GM20000 (cell line): ENCODE measurements at regions not wholly inside any gene's neighbourhood (a gene's known extent, or its start where the extent isn't known, plus 50 kb on each side); places are given as distances from the start of the nearest gene placed in this dataset.

Experiments used
- DNase-seq: peaks from one replicate; pipeline ENCODE4 v3.0.0; 2012; ENCODE audit warnings: low spot score
- TF ChIP-seq, protein P1 (sequence below): IDR thresholded peaks from 2 replicates; pipeline ENCODE4 v1.5.1; 2012; ENCODE audit warnings: mild to moderate bottlenecking, control low read depth; ENCODE audit errors: extremely low read depth, missing control alignments

DNA sequence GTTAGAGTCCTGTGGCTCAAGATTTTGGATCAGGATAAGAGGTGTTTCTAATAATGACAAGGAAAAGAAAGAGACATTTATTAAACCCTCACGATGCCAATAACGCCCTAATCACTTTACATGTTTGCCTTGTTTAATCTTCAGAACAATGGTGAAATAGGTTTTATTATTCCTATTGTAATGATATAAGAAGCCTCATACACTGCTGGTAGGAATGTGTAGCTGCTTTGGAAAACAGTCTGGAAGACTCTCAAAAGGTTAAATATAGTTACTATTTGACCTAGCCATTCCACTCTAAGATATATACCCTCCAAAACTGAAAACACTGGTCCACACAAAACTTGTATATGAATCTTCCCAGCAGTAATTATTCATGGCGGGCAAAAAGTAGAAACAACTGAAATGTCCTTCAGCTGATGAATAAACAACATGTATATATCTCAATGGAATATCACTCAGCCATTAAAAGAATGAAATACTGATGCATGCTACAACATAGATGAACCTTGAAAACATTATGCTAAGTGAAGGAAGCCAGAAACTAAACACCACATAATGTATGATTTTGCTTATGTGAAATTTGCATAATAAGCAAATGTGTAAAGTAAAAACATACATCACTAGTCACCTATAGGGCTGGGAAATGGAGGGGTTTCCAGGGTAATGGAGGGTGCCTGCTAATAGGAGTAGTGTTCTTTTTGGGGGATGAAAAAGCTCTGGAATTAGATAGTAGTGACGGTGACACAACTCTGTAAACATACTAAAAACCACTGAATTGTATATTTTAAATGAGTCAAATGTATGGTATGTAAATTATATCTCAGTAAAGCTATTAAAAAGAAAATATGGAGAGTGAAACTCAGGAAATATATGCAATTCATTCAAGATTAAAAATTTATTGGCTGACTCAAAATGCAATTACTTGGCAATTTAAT lies 76.9 kb upstream of the ANK3 start:
- TF ChIP-seq, protein P1, sequence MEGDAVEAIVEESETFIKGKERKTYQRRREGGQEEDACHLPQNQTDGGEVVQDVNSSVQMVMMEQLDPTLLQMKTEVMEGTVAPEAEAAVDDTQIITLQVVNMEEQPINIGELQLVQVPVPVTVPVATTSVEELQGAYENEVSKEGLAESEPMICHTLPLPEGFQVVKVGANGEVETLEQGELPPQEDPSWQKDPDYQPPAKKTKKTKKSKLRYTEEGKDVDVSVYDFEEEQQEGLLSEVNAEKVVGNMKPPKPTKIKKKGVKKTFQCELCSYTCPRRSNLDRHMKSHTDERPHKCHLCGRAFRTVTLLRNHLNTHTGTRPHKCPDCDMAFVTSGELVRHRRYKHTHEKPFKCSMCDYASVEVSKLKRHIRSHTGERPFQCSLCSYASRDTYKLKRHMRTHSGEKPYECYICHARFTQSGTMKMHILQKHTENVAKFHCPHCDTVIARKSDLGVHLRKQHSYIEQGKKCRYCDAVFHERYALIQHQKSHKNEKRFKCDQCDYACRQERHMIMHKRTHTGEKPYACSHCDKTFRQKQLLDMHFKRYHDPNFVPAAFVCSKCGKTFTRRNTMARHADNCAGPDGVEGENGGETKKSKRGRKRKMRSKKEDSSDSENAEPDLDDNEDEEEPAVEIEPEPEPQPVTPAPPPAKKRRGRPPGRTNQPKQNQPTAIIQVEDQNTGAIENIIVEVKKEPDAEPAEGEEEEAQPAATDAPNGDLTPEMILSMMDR: no peak

DNA sequence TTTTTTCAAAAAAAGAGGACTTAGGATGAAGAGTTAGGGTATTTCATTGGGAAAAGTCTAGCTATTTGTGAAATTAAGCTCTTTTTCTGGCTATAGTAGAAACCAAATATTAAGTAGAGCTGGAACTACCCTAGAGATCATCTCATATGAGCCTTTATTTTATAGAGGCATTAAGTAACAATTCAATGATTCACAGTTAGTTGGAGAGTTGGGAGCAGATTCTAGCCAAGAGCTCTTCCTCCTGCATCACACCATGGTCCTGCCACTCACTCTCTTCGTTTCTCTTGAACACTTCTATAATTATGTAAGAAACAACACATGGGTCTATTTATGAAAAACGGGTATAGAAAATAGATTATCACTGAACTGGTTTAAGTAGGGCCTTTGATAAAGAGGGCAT lies 76.1 kb upstream of the ANK3 start:
- TF ChIP-seq, protein P1: no peak
- no peak for DNase-seq

More for the DNA sequence above, 76.9 kb upstream of the ANK3 start:
- no peak for DNase-seq

DNA sequence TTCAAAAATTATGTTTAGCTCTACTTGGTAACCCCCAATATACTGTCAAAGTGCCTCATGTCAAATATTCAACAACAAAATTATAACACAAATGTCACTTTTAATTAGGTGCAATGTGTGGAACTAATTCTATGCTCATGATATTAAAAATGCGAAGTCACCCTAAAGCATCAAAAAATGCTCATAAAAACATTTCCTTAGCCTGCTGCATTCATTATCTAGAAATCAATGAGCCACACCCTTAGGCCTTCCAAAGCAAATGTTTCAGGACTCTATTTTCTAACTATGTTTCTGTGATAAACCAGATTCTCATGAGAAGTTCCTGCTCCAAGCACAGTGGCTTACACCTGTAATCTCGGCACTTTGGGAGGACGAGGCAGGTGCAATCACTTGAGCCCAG lies 75.0 kb upstream of the ANK3 start:
- no peak for DNase-seq
- TF ChIP-seq, protein P1: no peak

DNA sequence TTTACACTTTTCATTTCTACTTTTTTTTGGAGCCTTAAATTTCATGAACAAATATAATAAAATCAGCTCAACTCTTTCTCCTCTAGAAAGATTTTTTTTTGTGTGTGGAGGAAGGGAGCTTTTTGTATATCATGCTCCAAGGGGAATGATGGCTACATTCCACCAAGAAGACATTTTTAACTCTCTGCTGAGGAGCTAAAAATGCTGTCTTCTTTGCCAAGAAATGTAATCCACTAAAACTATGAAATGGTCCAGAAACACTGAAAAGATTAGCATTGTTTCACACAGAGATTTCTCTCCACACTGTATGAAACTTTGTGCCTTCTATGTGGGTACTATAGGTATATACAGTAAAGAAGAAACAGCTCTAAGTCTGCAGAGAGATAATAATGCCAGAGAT lies 74.1 kb upstream of the ANK3 start:
- TF ChIP-seq, protein P1: no peak
- no peak for DNase-seq

DNA sequence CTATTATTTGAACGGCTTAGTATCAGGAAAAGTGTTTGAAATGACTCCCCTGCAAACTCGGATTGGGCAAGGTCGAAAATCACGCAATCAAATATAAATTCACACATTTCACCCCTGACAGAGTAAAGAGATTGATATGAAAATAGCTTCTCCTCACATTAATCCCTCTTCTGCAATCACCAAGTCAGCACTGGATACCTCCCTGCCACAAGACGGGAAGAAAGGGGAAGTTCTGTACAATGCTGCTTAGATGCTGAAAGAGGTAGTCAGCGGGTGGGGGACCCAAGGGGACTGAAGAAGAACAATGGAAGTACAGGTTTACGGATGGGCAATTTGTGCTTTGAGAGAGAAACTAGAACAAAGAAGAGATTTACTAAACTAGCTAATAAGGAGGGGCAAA lies 72.0 kb upstream of the ANK3 start:
- DNase-seq: no peak
- TF ChIP-seq, protein P1: no peak

DNA sequence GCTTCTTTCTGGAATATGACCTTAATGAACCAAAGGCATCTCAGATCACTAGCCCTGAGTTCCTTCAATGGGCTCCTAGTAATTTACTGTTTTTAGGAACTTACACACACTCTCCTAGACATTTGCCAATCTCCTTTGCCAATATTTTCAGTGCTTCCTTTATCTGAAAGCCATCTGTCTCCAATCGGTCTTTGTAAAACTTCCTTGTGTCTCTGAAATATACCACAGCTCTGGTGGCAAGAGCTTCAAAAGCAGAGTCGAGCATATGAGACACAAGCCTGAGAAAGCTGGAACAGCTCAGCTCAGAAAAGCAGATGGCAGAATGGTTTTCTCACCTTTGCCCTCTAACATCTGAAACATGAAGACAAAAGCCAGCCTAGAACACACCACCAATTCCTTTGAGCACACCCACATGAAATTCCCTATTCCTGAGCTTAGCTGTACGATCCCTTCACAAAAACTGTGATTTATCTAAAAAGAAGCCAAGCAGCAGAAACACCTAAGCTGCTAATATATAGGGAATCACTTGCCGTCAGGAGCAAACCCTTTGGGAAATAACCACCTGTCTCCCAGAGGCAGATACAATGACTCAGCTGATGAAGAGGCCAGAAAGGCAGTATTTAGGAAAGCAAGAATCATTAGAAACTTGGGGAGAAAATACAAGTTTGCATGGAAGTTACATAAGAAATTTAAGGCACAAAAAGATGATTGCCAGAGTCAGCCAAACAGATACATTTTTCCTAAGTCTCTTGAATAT lies 70.2 kb upstream of the ANK3 start:
- no peak for DNase-seq
- TF ChIP-seq, protein P1: no peak

DNA sequence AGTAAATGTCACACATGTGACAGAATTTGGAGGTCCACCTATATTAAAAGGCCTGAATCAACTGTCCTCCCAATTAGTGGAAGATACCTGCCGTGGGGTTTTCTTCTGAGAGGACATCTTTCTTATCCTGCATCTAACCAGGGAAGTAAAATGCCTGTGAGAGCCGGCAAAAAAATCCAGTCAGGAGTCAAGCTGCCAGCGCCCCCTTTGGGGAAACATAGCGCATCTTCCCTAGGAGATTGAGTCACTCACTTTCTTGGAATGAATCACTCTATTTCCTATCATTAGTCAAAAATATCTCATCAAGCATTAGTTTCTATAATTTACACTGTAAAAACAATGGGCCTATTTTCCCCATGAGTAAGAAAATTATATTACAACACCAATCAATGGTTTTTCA lies 66.4 kb upstream of the ANK3 start:
- TF ChIP-seq, protein P1: no peak
- no peak for DNase-seq
